ENCODE measurements at regions not wholly inside any gene's neighbourhood (a gene's known extent, or its start where the extent isn't known, plus 50 kb on each side); places are given as distances from the start of the nearest gene placed in this dataset.

GRCh38 chr6:27809939-27810767 is 102.0 kb downstream of the OR2B2 start (continued):
- TF ChIP-seq, protein P1, sequence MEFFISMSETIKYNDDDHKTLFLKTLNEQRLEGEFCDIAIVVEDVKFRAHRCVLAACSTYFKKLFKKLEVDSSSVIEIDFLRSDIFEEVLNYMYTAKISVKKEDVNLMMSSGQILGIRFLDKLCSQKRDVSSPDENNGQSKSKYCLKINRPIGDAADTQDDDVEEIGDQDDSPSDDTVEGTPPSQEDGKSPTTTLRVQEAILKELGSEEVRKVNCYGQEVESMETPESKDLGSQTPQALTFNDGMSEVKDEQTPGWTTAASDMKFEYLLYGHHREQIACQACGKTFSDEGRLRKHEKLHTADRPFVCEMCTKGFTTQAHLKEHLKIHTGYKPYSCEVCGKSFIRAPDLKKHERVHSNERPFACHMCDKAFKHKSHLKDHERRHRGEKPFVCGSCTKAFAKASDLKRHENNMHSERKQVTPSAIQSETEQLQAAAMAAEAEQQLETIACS (CRISPR knock-in tag; IDR thresholded peaks at IDR 0.05) = no peak; the same call in 1 of the 2 replicates
- TF ChIP-seq TBX2 (CRISPR knock-in tag; IDR thresholded peaks at IDR 0.05; ENCODE audit: borderline replicate concordance) = peak; percentile 90
- TF ChIP-seq REL (CRISPR knock-in tag; conservative IDR thresholded peaks at IDR 0.05) = peak; percentile 76; the same call in 1 of the 2 replicates
- TF ChIP-seq RNF2 (conservative IDR thresholded peaks at IDR 0.05; ENCODE audit: low read depth) = 0 out of 2 replicates have a peak, but pooled peaks have one; percentile 39
- TF ChIP-seq XRCC5 (optimal IDR thresholded peaks at IDR 0.05; ENCODE audit: low read length) = peak; percentile 81
- TF ChIP-seq, protein P2, sequence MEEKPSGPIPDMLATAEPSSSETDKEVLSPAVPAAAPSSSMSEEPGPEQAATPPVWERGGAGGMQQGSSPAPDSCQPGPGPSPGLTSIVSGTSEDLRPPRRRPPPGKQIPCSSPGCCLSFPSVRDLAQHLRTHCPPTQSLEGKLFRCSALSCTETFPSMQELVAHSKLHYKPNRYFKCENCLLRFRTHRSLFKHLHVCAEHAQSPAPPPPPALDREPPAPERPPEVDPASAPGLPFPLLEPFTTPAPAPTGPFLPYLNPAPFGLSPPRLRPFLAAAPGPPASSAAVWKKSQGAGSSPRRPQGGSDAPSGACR (CRISPR knock-in tag; IDR thresholded peaks at IDR 0.05) = no peak; the same call in 1 of the 2 replicates
- TF ChIP-seq YEATS4 (CRISPR knock-in tag; IDR thresholded peaks at IDR 0.05; ENCODE audit: borderline replicate concordance) = peak; percentile 84
- TF ChIP-seq SMAD3 (CRISPR knock-in tag; IDR thresholded peaks at IDR 0.05) = peak; percentile 61
- TF ChIP-seq ZIK1 (CRISPR knock-in tag; IDR thresholded peaks at IDR 0.05; ENCODE audit: borderline replicate concordance, low read depth) = peak; percentile 96
- peak; percentile 72 for TF ChIP-seq HDAC2 (CRISPR knock-in tag; IDR thresholded peaks at IDR 0.05)
- TF ChIP-seq, protein P3, sequence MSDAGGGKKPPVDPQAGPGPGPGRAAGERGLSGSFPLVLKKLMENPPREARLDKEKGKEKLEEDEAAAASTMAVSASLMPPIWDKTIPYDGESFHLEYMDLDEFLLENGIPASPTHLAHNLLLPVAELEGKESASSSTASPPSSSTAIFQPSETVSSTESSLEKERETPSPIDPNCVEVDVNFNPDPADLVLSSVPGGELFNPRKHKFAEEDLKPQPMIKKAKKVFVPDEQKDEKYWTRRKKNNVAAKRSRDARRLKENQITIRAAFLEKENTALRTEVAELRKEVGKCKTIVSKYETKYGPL (CRISPR knock-in tag; IDR thresholded peaks at IDR 0.05) = peak; percentile 53
- TF ChIP-seq ZNF644 (CRISPR knock-in tag; IDR thresholded peaks at IDR 0.05; ENCODE audit: low read depth) = peak; percentile 70
- TF ChIP-seq ZNF282 (IDR thresholded peaks at IDR 0.05; ENCODE audit: partially characterized antibody) = no peak
- TF ChIP-seq FOXJ3 (CRISPR knock-in tag; IDR thresholded peaks at IDR 0.05; ENCODE audit: borderline replicate concordance) = peak; percentile 82
- peak; percentile 87 for TF ChIP-seq KMT2A (CRISPR knock-in tag; IDR thresholded peaks at IDR 0.05)
- peak; percentile 57 for TF ChIP-seq ZNF263 (CRISPR knock-in tag; IDR thresholded peaks at IDR 0.05)
- TF ChIP-seq SMAD9 (CRISPR knock-in tag; IDR thresholded peaks at IDR 0.05) = peak; percentile 92
- TF ChIP-seq ELF4 (CRISPR knock-in tag; IDR thresholded peaks at IDR 0.05; ENCODE audit: borderline replicate concordance) = 0 out of 2 replicates have a peak, but pooled peaks have one; percentile 54
- TF ChIP-seq RAD21 (CRISPR knock-in tag; IDR thresholded peaks at IDR 0.05) = peak; percentile 58
- TF ChIP-seq KLF12 (CRISPR knock-in tag; IDR thresholded peaks at IDR 0.05; ENCODE audit: borderline replicate concordance) = peak; percentile 90
- peak; percentile 85 for TF ChIP-seq PITX1 (CRISPR knock-in tag; IDR thresholded peaks at IDR 0.05)
- TF ChIP-seq MAF1 (CRISPR knock-in tag; IDR thresholded peaks at IDR 0.05; ENCODE audit: borderline replicate concordance) = peak; percentile 53; the same call in 1 of the 2 replicates
- TF ChIP-seq ZNF784 (CRISPR knock-in tag; IDR thresholded peaks at IDR 0.05; ENCODE audit: borderline replicate concordance) = peak; percentile 89; the same call in 1 of the 2 replicates
- 0 out of 2 replicates have a peak, but pooled peaks have one; percentile 49 for TF ChIP-seq IRX3 (CRISPR knock-in tag; IDR thresholded peaks at IDR 0.05; ENCODE audit: borderline replicate concordance, low read depth)
- no peak for TF ChIP-seq PPARG (CRISPR knock-in tag; conservative IDR thresholded peaks at IDR 0.05)
- TF ChIP-seq ZNF547 (CRISPR knock-in tag; IDR thresholded peaks at IDR 0.05) = peak; percentile 79
- peak; percentile 54; the same call in 1 of the 2 replicates for TF ChIP-seq ZNF468 (CRISPR knock-in tag; IDR thresholded peaks at IDR 0.05)
- TF ChIP-seq ZSCAN9 (CRISPR knock-in tag; IDR thresholded peaks at IDR 0.05; ENCODE audit: borderline replicate concordance) = peak; percentile 52; the same call in 1 of the 2 replicates
- peak; percentile 98 for TF ChIP-seq ZNF878 (CRISPR knock-in tag; IDR thresholded peaks at IDR 0.05)

Measured in HepG2 (cell line).